ENCODE measurements at regions not wholly inside any gene's neighbourhood (a gene's known extent, or its start where the extent isn't known, plus 50 kb on each side); places are given as distances from the start of the nearest gene placed in this dataset.
A peak's percentile ranks its signal among the peaks of the same experiment; 100 is the strongest.

DNA sequence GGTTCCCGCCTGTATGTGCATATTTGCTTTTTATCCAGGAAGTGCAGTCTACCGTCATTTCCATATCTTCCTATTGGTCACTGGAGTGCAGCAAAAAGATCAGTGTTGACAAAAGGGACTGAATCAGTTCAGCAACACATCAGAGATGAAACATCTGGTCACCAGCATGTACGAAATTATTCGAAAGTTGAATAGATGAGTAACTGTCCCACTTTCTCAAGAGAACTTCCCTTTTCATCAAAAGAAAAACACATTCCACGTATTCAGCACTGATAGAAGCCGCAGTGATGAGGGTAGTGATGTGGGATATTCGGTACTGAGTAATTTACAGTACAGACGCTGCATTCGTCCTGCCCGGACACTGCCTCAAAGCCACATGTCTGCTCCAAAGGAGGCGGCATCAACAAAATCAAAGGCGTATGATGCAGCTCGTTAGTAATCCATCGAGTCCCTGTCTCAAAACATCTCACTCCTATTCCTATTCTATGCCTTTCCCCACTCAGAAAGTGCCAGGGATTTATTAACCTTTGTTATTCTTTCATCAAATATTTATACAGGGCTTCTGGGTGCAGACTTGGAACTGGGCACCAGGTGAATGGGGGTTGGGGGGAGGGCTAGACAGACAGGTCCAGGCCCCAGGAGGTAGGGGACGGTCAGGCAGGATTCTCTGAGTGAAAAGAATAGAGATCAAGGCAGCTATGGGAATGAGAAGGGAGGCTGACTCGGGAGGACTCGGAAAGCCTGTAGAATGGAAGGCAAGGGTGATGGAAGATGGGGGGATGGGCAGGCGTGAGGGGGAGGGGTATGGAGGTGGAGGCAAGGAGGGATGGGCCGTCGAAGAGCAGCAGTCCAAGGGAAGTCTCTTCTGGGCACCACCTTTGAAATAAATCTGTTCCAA, 79.5 kb upstream of the SLC45A1 start:
- Histone ChIP-seq H3K9ac (replicated peaks in 1 of 4; ENCODE audit: extremely low read depth in 1 of 4, low read depth in 3 of 4, low read length in 3 of 4) (no peak overlapping the region), H3K4ac (replicated peaks; ENCODE audit: insufficient read length, low read depth, low read length) (peak overlapping the region; percentile 84), H2AK5ac (ENCODE audit: low read depth, low read length) (peak overlapping the region; percentile 60; the same call in 1 of the 2 replicates), H2AFZ (ENCODE audit: low read length) (no peak overlapping the region), H3K27ac (ENCODE audit: low read depth, low read length) (no peak overlapping the region), H3K9me3 (ENCODE audit: insufficient read depth in 2 of 2, low read depth in 1 of 2, low read length in 1 of 2) (no peaks in the 10 kb centered on the region), H3K79me2 (ENCODE audit: control insufficient read depth in 1 of 2, insufficient read depth in 2 of 2, low read length in 2 of 2) (no peaks in the 10 kb centered on the region), H4K91ac (replicated peaks; ENCODE audit: insufficient read length, low read length) (peak overlapping the region; percentile 85), H4K20me1 (replicated peaks in 1 of 2; ENCODE audit: control insufficient read depth in 1 of 2, insufficient read depth in 2 of 2, low read length in 2 of 2) (no peaks in the 10 kb centered on the region), H2BK15ac (ENCODE audit: low read length) (peak overlapping the region; percentile 20; the same call in 1 of the 2 replicates), H2BK120ac (replicated peaks; ENCODE audit: low read depth, low read length) (peak overlapping the region; percentile 15), H2BK12ac (ENCODE audit: low read depth, low read length) (peak overlapping the region; percentile 87), H2BK5ac (ENCODE audit: low read depth, low read length) (peak overlapping the region; percentile 75; the same call in 1 of the 2 replicates), H3K23ac (ENCODE audit: insufficient read length) (no peak overlapping the region), H4K8ac (ENCODE audit: extremely low read depth, insufficient read depth, low read length) (no peak overlapping the region), H3K56ac (replicated peaks; ENCODE audit: insufficient read length, low read depth, low read length) (no peak overlapping the region), H3K27me3 (replicated peaks in 1 of 4; ENCODE audit: control insufficient read depth in 3 of 4, extremely low read depth in 1 of 4, insufficient read depth in 3 of 4, low read length in 3 of 4) (no peaks in the 10 kb centered on the region; a peak in 1 of 7 replicates), H2BK20ac (ENCODE audit: low read length) (peak overlapping the region; percentile 28; the same call in 1 of the 2 replicates), H3K36me3 (ENCODE audit: control insufficient read depth in 2 of 4, insufficient read depth in 4 of 4, low read length in 3 of 4) (no peaks in the 10 kb centered on the region), H3K23me2 (ENCODE audit: low read depth, low read length) (no peaks in the 10 kb centered on the region; the same call in 1 of the 2 replicates), H3K79me1 (ENCODE audit: low read depth, low read length) (no peaks in the 10 kb centered on the region), H3K4me1 (replicated peaks in 1 of 4; ENCODE audit: control insufficient read depth in 3 of 4, insufficient read depth in 4 of 4, low read length in 3 of 4) (peaks cover 4 to 14% (median 8%) of the 10 kb centered on the region in 4 experiments; a peak in 6 of 7 replicates), H3K18ac (ENCODE audit: extremely low read depth, low read length) (peak overlapping the region; percentile 51; the same call in 1 of the 2 replicates), H3K14ac (ENCODE audit: insufficient read length) (no peak overlapping the region), H3K4me3 (ENCODE audit: extremely low read depth in 1 of 4, insufficient read depth in 2 of 4, low read depth in 3 of 4, low read length in 4 of 4) (no peak overlapping the region), H3K4me2 (ENCODE audit: insufficient read depth in 1 of 2, low read depth in 2 of 2, low read length in 2 of 2) (no peak overlapping the region), H4K5ac (ENCODE audit: insufficient read length, low read depth, low read length) (no peak overlapping the region)
- no peak for FAIRE-seq
- no peak for DNase-seq (ENCODE audit: low read depth in 1 of 2, low spot score in 2 of 2)
- ChIA-PET POLR2A (ENCODE audit: partially characterized antibody) (interaction anchor here (0.9 kb wide), 1 partner anchor 24 kb away, joined by 3 read pairs; no protein-coding TSS in a partner anchor), CTCF (ENCODE audit: partially characterized antibody) (interaction anchor here (0.8 to 3.8 kb wide), 10 partner anchors 10 to 223 kb away, joined by 3 to 21 read pairs (median 4); no protein-coding TSS in a partner anchor)
- 86% methylated on average over 17 of the region's 20 CpGs; no CpG with 5 or more reads in 1 of the 2 experiments for WGBS, 2 experiments (ENCODE audit: extremely low coverage in 1 of 2, insufficient coverage in 1 of 2, insufficient read length in 1 of 2, insufficient replicate concordance in 2 of 2, low coverage in 1 of 2, low lambda C conversion rate in 2 of 2, missing lambda C conversion rate in 1 of 2)
- TF ChIP-seq SP2 (IDR thresholded peaks at IDR 0.05; ENCODE audit: low read length) (no peak), POLR2A (IDR thresholded peaks at IDR 0.05; ENCODE audit: control extremely low read depth in 1 of 2, low read depth in 2 of 2, low read length in 2 of 2) (no peak), KDM5A (IDR thresholded peaks at IDR 0.05; ENCODE audit: low read length) (no peak), SP1 (IDR thresholded peaks at IDR 0.05; ENCODE audit: low read depth, low read length) (no peak), NANOG (IDR thresholded peaks at IDR 0.05; ENCODE audit: insufficient read depth, low read depth, low read length, poor library complexity, severe bottlenecking) (no peak), SP4 (IDR thresholded peaks at IDR 0.05; ENCODE audit: low read length) (no peak), BRCA1 (IDR thresholded peaks at IDR 0.05; ENCODE audit: low read depth, low read length) (no peak)
- TF ChIP-seq, protein P1, sequence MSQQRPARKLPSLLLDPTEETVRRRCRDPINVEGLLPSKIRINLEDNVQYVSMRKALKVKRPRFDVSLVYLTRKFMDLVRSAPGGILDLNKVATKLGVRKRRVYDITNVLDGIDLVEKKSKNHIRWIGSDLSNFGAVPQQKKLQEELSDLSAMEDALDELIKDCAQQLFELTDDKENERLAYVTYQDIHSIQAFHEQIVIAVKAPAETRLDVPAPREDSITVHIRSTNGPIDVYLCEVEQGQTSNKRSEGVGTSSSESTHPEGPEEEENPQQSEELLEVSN (IDR thresholded peaks at IDR 0.05), result no peak
- TF ChIP-seq, protein P2, sequence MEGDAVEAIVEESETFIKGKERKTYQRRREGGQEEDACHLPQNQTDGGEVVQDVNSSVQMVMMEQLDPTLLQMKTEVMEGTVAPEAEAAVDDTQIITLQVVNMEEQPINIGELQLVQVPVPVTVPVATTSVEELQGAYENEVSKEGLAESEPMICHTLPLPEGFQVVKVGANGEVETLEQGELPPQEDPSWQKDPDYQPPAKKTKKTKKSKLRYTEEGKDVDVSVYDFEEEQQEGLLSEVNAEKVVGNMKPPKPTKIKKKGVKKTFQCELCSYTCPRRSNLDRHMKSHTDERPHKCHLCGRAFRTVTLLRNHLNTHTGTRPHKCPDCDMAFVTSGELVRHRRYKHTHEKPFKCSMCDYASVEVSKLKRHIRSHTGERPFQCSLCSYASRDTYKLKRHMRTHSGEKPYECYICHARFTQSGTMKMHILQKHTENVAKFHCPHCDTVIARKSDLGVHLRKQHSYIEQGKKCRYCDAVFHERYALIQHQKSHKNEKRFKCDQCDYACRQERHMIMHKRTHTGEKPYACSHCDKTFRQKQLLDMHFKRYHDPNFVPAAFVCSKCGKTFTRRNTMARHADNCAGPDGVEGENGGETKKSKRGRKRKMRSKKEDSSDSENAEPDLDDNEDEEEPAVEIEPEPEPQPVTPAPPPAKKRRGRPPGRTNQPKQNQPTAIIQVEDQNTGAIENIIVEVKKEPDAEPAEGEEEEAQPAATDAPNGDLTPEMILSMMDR (IDR thresholded peaks at IDR 0.05; ENCODE audit: control extremely low read depth in 1 of 3, insufficient read depth in 1 of 3, low read depth in 1 of 3, low read length in 3 of 3), result no peak

Data from H1 (cell line).